Neuronal stem cell (in vitro differentiated cells): ENCODE measurements at regions not wholly inside any gene's neighbourhood (a gene's known extent, or its start where the extent isn't known, plus 50 kb on each side); places are given as distances from the start of the nearest gene placed in this dataset.
A peak's percentile ranks its signal among the peaks of the same experiment; 100 is the strongest.

Experiments
- DNase-seq: peaks from one replicate; pipeline ENCODE4 v3.0.0-alpha.2; 2013; ENCODE audit warnings: low spot score
- H2AFZ ChIP-seq: one replicate; pipeline ENCODE4 v1.6.1; 2013; ENCODE audit warnings: mild to moderate bottlenecking, low read length, inconsistent platforms
- H2AK5ac ChIP-seq: 2 replicates; pipeline ENCODE4 v1.6.1; 2013; ENCODE audit warnings: low read depth, mild to moderate bottlenecking, inconsistent platforms, low read length, moderate library complexity, mixed read lengths
- H2BK120ac ChIP-seq: 2 replicates; pipeline ENCODE4 v1.6.1; 2013; ENCODE audit warnings: low read depth, mild to moderate bottlenecking, inconsistent platforms, low read length, moderate library complexity, mixed read lengths
- H2BK12ac ChIP-seq: one replicate; pipeline ENCODE4 v1.6.1; 2013; ENCODE audit warnings: low read length, inconsistent platforms
- H2BK15ac ChIP-seq: 2 replicates; pipeline ENCODE4 v1.6.1; 2013; ENCODE audit warnings: mild to moderate bottlenecking, low read length, inconsistent platforms, mixed read lengths
- H2BK5ac ChIP-seq: one replicate; pipeline ENCODE4 v1.6.1; 2013; ENCODE audit warnings: inconsistent platforms, mild to moderate bottlenecking, low read length, moderate library complexity
- H3K14ac ChIP-seq: one replicate; pipeline ENCODE4 v1.6.1; 2013; ENCODE audit warnings: low read length, inconsistent platforms
- H3K18ac ChIP-seq: 2 replicates; pipeline ENCODE4 v1.6.1; 2013; ENCODE audit warnings: low read length, inconsistent platforms
- H3K23ac ChIP-seq: 2 replicates; pipeline ENCODE4 v1.6.1; 2013; ENCODE audit warnings: low read depth, mild to moderate bottlenecking, mixed read lengths, low read length, inconsistent platforms; ENCODE audit not compliant: poor library complexity
- H3K27ac ChIP-seq: replicated peaks from 3 replicates; pipeline ENCODE4 v1.5.1; 2013; ENCODE audit warnings: low read length, inconsistent platforms
- H3K27me3 ChIP-seq, 3 experiments: 2 replicates each; pipeline ENCODE4 v1.6.1; 2013; ENCODE audit warnings: low read length in 3 of 3, mild to moderate bottlenecking in 2 of 3, inconsistent platforms in 1 of 3, low read depth in 1 of 3, mixed read lengths in 1 of 3, moderate library complexity in 1 of 3; ENCODE audit not compliant: control insufficient read depth in 3 of 3, insufficient read depth in 3 of 3
- H3K36me3 ChIP-seq, 2 donors: replicated peaks in 1 of 2; 2 replicates each; pipeline ENCODE4 v1.6.1; 2013; ENCODE audit warnings: low read length in 2 of 2; ENCODE audit not compliant: control insufficient read depth in 2 of 2, insufficient read depth in 2 of 2
- H3K4ac ChIP-seq: 2 replicates; pipeline ENCODE4 v1.6.1; 2013; ENCODE audit warnings: inconsistent platforms, mild to moderate bottlenecking, low read length, moderate library complexity
- H3K4me1 ChIP-seq, 2 donors: 1 replicate in 1 of 2; 2 replicates in 1 of 2; pipeline ENCODE4 v1.6.1; 2013; ENCODE audit warnings: low read length in 2 of 2, low read depth in 1 of 2; ENCODE audit not compliant: control insufficient read depth in 2 of 2, insufficient read depth in 1 of 2
- H3K4me2 ChIP-seq: one replicate; pipeline ENCODE4 v1.6.1; 2013; ENCODE audit warnings: mild to moderate bottlenecking, low read length, inconsistent platforms; ENCODE audit not compliant: insufficient read depth, poor library complexity, severe bottlenecking
- H3K4me3 ChIP-seq, 2 donors: 2 replicates each; pipeline ENCODE4 v1.5.1; 2013; ENCODE audit warnings: low read length in 2 of 2, mild to moderate bottlenecking in 2 of 2, inconsistent platforms in 1 of 2, moderate library complexity in 1 of 2
- H3K79me1 ChIP-seq: one replicate; pipeline ENCODE4 v1.6.1; 2013; ENCODE audit warnings: low read depth, mild to moderate bottlenecking, inconsistent platforms, low read length, moderate library complexity
- H3K9ac ChIP-seq: one replicate; pipeline ENCODE4 v1.6.1; 2013; ENCODE audit warnings: mild to moderate bottlenecking, low read depth, low read length, inconsistent platforms; ENCODE audit not compliant: poor library complexity
- H3K9me3 ChIP-seq, 2 donors: replicated peaks in 1 of 2; 2 replicates each; pipeline versions ENCODE3 to v1.6.1; 2013; ENCODE audit warnings: low read length in 2 of 2, mild to moderate bottlenecking in 2 of 2, inconsistent platforms in 1 of 2, low read depth in 1 of 2, mixed read lengths in 1 of 2, moderate library complexity in 1 of 2; ENCODE audit not compliant: control insufficient read depth in 2 of 2, insufficient read depth in 1 of 2
- H4K8ac ChIP-seq: one replicate; pipeline ENCODE4 v1.6.1; 2013; ENCODE audit warnings: low read depth, mild to moderate bottlenecking, inconsistent platforms, low read length, moderate library complexity
- H4K91ac ChIP-seq: one replicate; pipeline ENCODE4 v1.6.1; 2013; ENCODE audit warnings: low read length, low read depth, mild to moderate bottlenecking, inconsistent platforms; ENCODE audit not compliant: poor library complexity
- WGBS, 2 donors: extraction: QIAGEN DNeasy Blood & Tissue Kit; methylation state at CpG; one replicate each; pipeline ENCODE4 v1.1.7; 2013; ENCODE audit warnings: missing lambda C conversion rate in 2 of 2, mixed read lengths in 1 of 2; ENCODE audit not compliant: insufficient read length in 2 of 2, insufficient replicate concordance in 1 of 2; ENCODE audit errors: extremely low coverage in 2 of 2; 5-methylcytosine and 5-hydroxymethylcytosine counted together

- H2AFZ ChIP-seq, result no peak overlapping the region
- no peak overlapping the region for H3K4me2 ChIP-seq
- no peak overlapping the region for H4K91ac ChIP-seq
- no peak overlapping the region for H3K4ac ChIP-seq
- no peak overlapping the region for H3K4me3 ChIP-seq
- H3K27me3 ChIP-seq, result no peaks in the 10 kb centered on the region
- H2AK5ac ChIP-seq, result no peak overlapping the region
- no peak overlapping the region for H3K14ac ChIP-seq
- no peak overlapping the region for H3K27ac ChIP-seq
- no peak overlapping the region for H3K23ac ChIP-seq
- H2BK15ac ChIP-seq, result no peak overlapping the region
- H4K8ac ChIP-seq, result no peak overlapping the region
- H3K79me1 ChIP-seq, result no peaks in the 10 kb centered on the region
- H3K4me1 ChIP-seq, result peaks cover 2 to 7% of the 10 kb centered on the region in 2 donors
- no peak overlapping the region for H3K9ac ChIP-seq
- no peak overlapping the region for H2BK5ac ChIP-seq
- no peak for DNase-seq
- no peak overlapping the region for H3K18ac ChIP-seq
- H3K36me3 ChIP-seq, result no peaks in the 10 kb centered on the region
- H3K9me3 ChIP-seq, result no peaks in the 10 kb centered on the region
- WGBS, 2 donors, result no CpG with 5 or more reads among the region's 4 CpGs
- H2BK12ac ChIP-seq, result no peak overlapping the region
- H2BK120ac ChIP-seq, result no peak overlapping the region
Observed at GRCh38 chr3:193803288-193803687, 210.3 kb downstream of the OPA1 start.

GRCh38 chr3:193805448-193805847 lies 212.4 kb downstream of the OPA1 start:
- Histone ChIP-seq H2BK12ac (no peak overlapping the region), H3K4me2 (no peak overlapping the region), H2BK15ac (no peak overlapping the region), H2AK5ac (peak overlapping the region; percentile 16), H4K8ac (no peak overlapping the region), H3K4me1 (peaks cover 13 to 18% of the 10 kb centered on the region in 2 donors), H2AFZ (no peak overlapping the region), H3K23ac (no peak overlapping the region), H3K4me3 (no peak overlapping the region), H3K27me3 (no peaks in the 10 kb centered on the region), H3K27ac (no peak overlapping the region), H3K14ac (no peak overlapping the region), H3K18ac (peak overlapping the region; percentile 1), H2BK5ac (no peak overlapping the region), H3K4ac (no peak overlapping the region), H3K79me1 (no peaks in the 10 kb centered on the region), H3K9me3 (no peaks in the 10 kb centered on the region), H2BK120ac (no peak overlapping the region), H3K36me3 (no peaks in the 10 kb centered on the region), H3K9ac (no peak overlapping the region), H4K91ac (no peak overlapping the region)
- WGBS, 2 donors, result no CpG with 5 or more reads among the region's 8 CpGs
- DNase-seq, result no peak

- H2BK15ac ChIP-seq, result no peak overlapping the region
Observed at GRCh38 chr3:193808317-193808716, 215.3 kb downstream of the OPA1 start.

GRCh38 chr3:193809106-193809505 lies 216.1 kb downstream of the OPA1 start:
- Histone ChIP-seq H2BK5ac (no peak overlapping the region), H2AK5ac (no peak overlapping the region), H3K23ac (no peak overlapping the region), H4K91ac (no peak overlapping the region), H3K18ac (peak overlapping the region; percentile 54), H3K9me3 (no peaks in the 10 kb centered on the region), H3K4me2 (no peak overlapping the region), H3K27me3 (no peaks in the 10 kb centered on the region), H2BK15ac (no peak overlapping the region), H3K9ac (no peak overlapping the region), H3K4me3 (no peak overlapping the region), H3K36me3 (no peaks in the 10 kb centered on the region), H3K14ac (no peak overlapping the region), H4K8ac (no peak overlapping the region), H2BK120ac (no peak overlapping the region), H2BK12ac (no peak overlapping the region), H3K4me1 (peaks cover 15 to 18% of the 10 kb centered on the region in 2 donors), H2AFZ (no peak overlapping the region), H3K27ac (no peak overlapping the region), H3K79me1 (no peaks in the 10 kb centered on the region), H3K4ac (no peak overlapping the region)
- peak; percentile 30 for DNase-seq
- WGBS, 2 donors, result no CpG with 5 or more reads among the region's 2 CpGs

More at GRCh38 chr3:193808317-193808716, 215.3 kb downstream of the OPA1 start:
- peaks cover 18% of the 10 kb centered on the region in 2 donors for H3K4me1 ChIP-seq
- no peak overlapping the region for H3K4ac ChIP-seq
- no peak overlapping the region for H2BK12ac ChIP-seq
- no peak overlapping the region for H3K18ac ChIP-seq
- no peak for DNase-seq
- no peaks in the 10 kb centered on the region for H3K9me3 ChIP-seq
- no peak overlapping the region for H4K91ac ChIP-seq
- no peaks in the 10 kb centered on the region for H3K36me3 ChIP-seq
- no CpG with 5 or more reads among the region's 8 CpGs for WGBS, 2 donors
- H3K4me2 ChIP-seq, result no peak overlapping the region
- no peak overlapping the region for H2AK5ac ChIP-seq
- H3K27me3 ChIP-seq, result no peaks in the 10 kb centered on the region
- no peak overlapping the region for H3K27ac ChIP-seq
- H4K8ac ChIP-seq, result no peak overlapping the region
- no peak overlapping the region for H3K4me3 ChIP-seq
- H3K14ac ChIP-seq, result no peak overlapping the region
- H2BK5ac ChIP-seq, result no peak overlapping the region
- no peak overlapping the region for H2BK120ac ChIP-seq
- no peaks in the 10 kb centered on the region for H3K79me1 ChIP-seq
- no peak overlapping the region for H3K23ac ChIP-seq
- no peak overlapping the region for H3K9ac ChIP-seq
- no peak overlapping the region for H2AFZ ChIP-seq
